ENCODE measurements at regions not wholly inside any gene's neighbourhood (a gene's known extent, or its start where the extent isn't known, plus 50 kb on each side); places are given as distances from the start of the nearest gene placed in this dataset.
"Not testable (repeated sequence)": the region's sequence is repeated elsewhere in the genome, so short reads cannot be mapped to it uniquely, and the experiment has no call there.

- no peak for DNase-seq
Measured at GRCh38 chr9:32200241-32200640, 184.2 kb upstream of the ACO1 start.

GRCh38 chr9:32200896-32201295 lies 183.5 kb upstream of the ACO1 start:
- DNase-seq = no peak

- not testable (repeated sequence) for DNase-seq
Measured at GRCh38 chr9:32209164-32209563, 175.3 kb upstream of the ACO1 start.

- DNase-seq = no peak
Measured at GRCh38 chr9:32218100-32218767, 166.2 kb upstream of the ACO1 start.

DNA sequence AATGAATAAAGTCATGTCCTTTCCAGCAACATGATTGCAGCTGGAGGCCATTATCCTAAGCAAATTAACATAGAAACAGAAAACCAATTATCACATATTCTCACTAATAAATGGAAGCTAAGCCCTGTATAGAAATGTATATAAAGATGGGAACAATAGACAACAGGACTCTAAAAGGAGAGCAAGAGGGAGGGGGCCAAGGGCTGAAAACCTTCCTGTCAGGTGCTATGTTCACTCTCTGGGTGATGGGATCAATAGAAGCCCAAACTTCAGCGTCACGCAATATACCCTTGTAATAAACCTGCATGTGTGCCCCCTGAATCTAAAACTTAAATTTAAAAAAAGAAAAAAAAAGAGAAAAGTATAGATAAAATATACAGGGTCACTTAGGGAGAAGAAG lies 163.7 kb upstream of the ACO1 start:
- no peak for DNase-seq

DNA sequence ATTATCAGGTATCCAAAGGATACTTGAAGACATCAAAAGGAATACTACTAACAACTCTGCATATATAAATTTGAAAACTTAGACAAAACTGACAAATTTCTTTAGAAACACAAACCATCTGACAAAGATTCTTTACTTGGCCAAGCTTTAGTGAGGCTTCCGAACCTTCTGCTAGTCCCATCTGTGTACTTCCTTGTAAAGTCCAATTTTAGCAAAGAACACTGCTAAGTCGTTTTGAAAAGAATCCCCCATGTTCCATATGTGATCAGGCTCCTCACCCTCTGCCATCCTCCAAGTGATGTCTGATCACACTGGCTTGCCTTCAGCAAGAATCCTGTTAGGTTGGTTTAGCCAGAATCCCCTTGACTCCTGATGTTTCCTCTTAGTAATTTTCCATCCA lies 150.0 kb upstream of the ACO1 start:
- no peak for DNase-seq

DNA sequence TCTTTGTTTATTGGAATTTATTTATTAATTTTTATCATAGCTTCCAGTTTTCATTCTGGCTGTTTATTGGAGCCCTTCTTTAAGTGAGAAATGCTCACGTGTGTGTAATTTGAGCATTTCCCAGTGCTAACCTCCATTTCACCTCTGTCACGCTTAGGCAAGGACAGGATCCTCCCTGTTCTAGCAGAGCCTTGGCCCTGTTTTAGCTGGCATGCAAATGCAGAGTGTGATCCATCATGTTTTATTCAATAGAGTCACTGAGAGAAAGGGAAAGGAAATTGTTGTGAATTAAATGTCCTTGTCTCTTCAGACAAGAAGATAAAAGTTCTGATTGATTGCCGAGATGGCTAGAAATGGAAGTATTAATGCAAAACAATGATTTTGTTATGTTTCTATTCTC lies 137.3 kb upstream of the ACO1 start:
- DNase-seq = no peak

- DNase-seq = no peak
Measured at GRCh38 chr9:32248189-32248712, 136.2 kb upstream of the ACO1 start.

DNA sequence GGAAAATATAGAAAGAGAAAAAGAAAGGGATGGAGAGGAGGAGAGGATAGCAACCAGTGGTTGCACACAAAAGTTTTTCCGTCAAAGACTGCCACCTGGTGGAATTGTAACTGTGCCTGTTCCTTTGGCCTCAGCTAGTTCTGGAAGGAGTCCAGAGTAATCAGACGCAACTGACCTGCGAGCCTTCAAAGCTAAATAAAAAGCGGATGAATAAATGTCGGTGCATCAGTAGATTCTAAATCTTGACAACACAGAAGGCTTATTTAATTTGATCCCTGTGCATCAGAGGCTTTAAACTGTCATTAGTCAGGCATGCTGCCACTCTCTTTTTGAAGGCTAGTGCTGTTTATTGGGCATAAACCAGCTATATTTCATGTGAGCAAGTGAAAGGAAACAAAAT lies 132.9 kb upstream of the ACO1 start:
- DNase-seq = peak; percentile 69 to 85

GRCh38 chr9:32253731-32254130 lies 130.7 kb upstream of the ACO1 start:
- no peak for DNase-seq

GRCh38 chr9:32255026-32255425 lies 129.4 kb upstream of the ACO1 start:
- no peak for DNase-seq

- DNase-seq = no peak
Measured at GRCh38 chr9:32258482-32258881, 126.0 kb upstream of the ACO1 start.

- no peak for DNase-seq
Measured at GRCh38 chr9:32260151-32260862, 124.1 kb upstream of the ACO1 start.

DNA sequence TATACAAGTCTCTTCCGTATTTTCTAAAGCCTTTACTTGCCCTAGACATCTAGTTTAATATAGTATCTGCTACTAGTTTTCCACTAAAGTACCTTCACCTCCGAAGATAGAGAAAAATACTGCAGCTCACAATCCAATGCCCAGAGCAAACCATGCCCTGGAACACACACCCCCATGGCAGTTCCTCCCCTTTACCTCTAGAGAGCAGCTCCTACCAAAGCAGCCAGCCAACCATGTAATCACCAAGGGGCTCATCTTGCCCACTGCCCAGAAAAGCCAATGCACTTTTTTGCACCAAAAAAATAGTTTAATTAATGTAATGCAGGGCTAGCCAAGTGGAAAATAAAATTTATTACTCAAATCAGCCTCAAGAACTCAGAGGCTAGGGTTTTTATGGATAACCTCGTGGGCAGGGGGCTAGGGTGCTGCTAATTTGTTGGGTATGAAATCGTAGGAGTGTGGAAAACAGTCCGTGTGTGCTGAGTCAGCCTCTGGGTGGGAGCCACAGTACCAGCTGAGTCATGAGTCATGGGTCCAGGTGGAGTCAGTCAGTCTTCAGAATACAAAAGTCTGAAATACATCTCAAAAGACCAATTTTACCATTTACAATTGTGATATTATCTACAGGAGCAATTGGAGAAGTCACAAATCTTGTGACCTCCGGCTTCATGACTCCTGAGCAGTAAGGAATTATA lies 120.1 kb upstream of the ACO1 start:
- no peak for DNase-seq

DNA sequence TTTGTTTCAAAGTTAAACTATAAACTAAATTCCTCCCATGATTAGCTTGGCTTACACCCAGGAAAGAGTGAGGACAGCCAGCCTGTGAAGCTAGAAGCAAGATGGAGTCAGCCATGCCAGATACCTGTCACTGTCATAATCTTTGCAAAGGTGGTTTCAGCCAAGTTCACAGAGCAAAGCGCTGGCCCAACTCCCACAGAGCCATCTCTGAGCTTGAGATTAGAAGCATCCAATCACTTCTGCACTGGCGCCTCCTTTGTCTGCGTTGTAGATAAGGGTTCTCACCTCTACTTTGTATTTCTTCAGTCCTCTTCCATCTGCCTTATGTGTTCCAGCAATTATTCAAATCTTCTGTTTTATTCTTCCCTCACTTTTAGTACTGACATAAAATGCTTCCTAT lies 119.4 kb upstream of the ACO1 start:
- DNase-seq = no peak

DNA sequence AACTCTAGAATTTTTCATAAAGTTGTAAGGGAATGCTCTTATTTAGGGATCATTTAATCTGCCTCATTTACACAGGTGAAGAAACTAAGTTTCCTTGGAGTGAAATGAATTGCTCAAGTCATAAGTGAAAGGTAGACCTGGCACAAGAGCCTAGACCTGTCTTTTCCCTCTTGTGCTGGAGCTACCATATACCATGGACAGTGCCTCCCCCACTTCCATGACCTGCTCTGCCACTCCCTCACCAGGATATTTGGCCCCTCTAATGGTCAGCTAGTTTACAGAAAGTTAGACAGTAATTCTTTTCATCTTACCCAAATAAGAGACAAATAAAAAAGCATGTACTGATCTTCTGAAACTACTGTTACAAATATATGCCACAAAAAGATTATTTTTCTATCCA lies 105.5 kb upstream of the ACO1 start:
- no peak for DNase-seq

GRCh38 chr9:32289756-32290155 lies 94.7 kb upstream of the ACO1 start:
- no peak for DNase-seq

GRCh38 chr9:32291370-32291769 lies 93.1 kb upstream of the ACO1 start:
- no peak for DNase-seq

DNA sequence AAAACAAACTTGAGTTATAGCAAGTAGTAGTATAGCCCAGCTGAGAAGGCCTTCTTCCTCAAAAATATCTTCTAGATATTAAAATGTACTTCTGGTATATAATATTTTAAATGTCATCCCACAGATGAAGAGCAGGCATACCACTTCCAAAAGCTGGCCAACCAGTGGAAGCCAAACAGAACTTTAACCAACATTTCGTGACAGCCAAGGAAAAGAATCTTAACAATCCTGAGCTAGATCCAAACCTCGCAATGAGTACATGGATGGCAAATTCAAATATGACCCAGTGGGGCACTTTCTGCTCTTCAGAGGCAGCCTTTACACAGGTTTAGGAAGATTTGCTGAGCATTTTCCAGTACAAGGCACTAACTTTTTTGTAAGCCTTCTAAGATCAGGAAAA lies 91.8 kb upstream of the ACO1 start:
- no peak for DNase-seq

DNA sequence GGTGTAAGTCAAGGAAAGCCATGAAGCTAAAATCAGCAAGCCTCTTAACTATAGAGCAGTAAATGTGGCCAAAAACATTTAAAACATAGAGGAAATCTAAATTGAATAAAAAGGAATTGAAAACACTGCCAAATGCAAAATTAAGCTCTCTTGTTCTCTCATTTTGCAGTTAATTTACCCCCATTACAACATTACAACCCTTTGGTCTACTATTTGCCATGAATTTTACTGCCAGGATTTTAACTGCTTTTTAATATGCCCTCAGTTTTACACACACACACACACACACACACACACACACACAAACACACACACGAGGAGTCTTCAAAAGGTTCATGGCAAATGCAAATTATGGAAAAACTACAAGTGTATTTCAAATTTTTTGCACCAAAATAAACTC lies 91.4 kb upstream of the ACO1 start:
- no peak for DNase-seq

DNA sequence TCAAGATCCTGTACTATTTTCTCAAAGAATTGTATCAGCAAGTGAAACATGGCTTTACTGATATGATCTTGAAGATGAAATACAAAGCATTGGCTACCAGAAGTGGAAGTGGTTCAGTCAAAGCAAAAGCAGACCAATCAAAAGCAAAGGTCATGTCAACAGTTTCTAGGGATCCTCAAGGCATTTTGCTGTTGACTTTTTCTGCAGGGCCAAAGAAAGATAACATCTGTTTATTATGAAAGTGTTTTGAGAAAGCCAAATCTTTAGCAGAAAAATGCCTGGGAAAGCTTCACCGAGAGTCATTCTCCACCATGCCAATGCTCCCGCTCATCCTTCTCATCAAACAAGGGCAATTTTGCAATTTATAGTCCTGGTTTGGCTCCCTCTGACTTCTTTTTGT lies 90.3 kb upstream of the ACO1 start:
- DNase-seq = no peak

- DNase-seq = no peak
Measured at GRCh38 chr9:32300373-32300772, 84.1 kb upstream of the ACO1 start.

DNA sequence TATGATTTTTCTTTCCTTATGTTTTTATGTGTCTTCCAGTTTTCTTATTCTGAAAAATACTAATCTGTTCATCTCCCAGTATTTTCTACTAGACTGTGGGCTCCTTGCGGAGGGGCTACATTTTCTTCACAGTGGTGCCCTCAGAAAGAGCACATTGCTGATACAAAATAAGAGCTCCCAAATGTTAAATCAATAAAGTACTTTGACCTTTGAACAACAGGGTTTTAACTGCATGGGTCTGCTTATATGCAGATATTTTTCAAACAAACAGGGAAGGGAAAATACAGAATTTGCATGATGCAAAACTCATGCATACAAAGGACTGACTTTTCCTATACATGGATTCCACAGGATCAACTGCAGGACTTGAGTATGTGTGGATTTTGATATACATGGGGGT lies 79.9 kb upstream of the ACO1 start:
- no peak for DNase-seq

DNA sequence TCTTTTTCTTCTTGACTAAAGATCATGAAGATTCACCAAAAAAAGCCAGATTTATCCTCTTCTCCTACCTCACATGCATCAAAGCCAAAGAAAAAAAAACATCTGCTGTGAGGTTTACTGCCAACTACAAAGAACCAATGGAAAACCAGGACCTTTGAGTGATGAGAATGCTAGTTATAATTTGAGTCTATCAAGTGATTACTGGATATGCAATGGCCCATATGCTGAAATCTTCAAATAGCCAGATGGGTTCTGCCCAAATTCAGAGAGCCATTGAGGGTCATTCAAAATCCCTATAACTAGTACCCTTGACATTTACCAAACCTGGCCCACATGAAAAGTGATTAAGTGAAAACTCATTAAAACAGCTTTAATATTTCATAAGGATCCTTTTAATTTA lies 78.4 kb upstream of the ACO1 start:
- no peak for DNase-seq

All from NCI-H2081 (cell line).